HFF-Myc (cell line): ENCODE measurements at regions not wholly inside any gene's neighbourhood (a gene's known extent, or its start where the extent isn't known, plus 50 kb on each side); places are given as distances from the start of the nearest gene placed in this dataset.
A peak's percentile ranks its signal among the peaks of the same experiment; 100 is the strongest.

Experiments
- DNase-seq: peaks from one replicate; pipeline ENCODE4 v3.0.0-alpha.2; 2011; ENCODE audit warnings: low read depth; ENCODE audit errors: extremely low read depth
- H3K4me3 ChIP-seq: replicated peaks from 2 replicates; pipeline ENCODE4 v1.5.1; 2011; ENCODE audit warnings: low read depth, mild to moderate bottlenecking, control low read depth, low read length
- TF ChIP-seq, protein P1 (sequence below): IDR thresholded peaks from 2 replicates; pipeline ENCODE4 v1.5.1; 2012; ENCODE audit warnings: mild to moderate bottlenecking, low read depth, low read length, control low read depth; ENCODE audit errors: missing control alignments

DNA sequence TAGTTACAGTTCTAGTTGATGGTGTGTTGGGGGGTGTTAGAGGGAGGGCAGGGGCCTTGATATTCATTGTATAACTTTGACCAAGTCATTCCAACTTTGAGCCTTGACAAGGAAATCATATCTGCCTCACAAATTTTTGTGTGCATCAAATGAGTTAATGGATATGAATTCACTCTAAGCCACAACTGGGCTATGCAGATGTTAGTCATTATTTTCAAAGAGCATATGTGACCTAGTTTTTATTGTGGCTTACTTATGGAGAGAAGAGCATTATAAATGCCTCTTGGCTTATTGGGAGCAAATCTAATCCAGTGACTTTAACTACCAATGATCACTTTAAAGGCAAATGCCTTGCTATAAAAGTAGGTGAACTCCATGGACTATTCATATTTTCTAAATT is 250.2 kb downstream of the LPIN1 start:
- TF ChIP-seq, protein P1, sequence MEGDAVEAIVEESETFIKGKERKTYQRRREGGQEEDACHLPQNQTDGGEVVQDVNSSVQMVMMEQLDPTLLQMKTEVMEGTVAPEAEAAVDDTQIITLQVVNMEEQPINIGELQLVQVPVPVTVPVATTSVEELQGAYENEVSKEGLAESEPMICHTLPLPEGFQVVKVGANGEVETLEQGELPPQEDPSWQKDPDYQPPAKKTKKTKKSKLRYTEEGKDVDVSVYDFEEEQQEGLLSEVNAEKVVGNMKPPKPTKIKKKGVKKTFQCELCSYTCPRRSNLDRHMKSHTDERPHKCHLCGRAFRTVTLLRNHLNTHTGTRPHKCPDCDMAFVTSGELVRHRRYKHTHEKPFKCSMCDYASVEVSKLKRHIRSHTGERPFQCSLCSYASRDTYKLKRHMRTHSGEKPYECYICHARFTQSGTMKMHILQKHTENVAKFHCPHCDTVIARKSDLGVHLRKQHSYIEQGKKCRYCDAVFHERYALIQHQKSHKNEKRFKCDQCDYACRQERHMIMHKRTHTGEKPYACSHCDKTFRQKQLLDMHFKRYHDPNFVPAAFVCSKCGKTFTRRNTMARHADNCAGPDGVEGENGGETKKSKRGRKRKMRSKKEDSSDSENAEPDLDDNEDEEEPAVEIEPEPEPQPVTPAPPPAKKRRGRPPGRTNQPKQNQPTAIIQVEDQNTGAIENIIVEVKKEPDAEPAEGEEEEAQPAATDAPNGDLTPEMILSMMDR = no peak
- DNase-seq = peak; percentile 39
- no peak overlapping the region for H3K4me3 ChIP-seq

DNA sequence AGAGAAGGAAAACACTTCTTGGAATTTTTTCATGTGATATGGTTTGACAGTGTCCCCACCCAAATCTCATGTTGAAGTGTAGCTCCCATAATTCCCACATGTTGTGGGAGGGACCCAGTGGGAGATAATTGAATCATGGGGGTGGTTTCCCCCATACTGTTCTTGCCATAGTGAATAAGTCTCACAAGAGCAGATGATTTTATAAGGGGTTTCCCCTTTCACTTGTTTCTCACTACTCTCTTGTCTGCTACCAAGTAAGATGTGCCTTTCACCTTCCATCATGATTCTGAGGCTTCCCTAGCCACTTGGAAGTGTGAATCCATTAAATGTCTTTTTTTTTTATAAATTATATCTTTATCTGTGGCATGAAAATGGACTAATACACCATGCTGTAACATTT is 250.7 kb downstream of the LPIN1 start:
- no peak overlapping the region for H3K4me3 ChIP-seq
- no peak for DNase-seq
- TF ChIP-seq, protein P1 = no peak

- DNase-seq = no peak
These were observed 251.8 kb downstream of the LPIN1 start for GRCh38 chr2:11998218-11998617.

DNA sequence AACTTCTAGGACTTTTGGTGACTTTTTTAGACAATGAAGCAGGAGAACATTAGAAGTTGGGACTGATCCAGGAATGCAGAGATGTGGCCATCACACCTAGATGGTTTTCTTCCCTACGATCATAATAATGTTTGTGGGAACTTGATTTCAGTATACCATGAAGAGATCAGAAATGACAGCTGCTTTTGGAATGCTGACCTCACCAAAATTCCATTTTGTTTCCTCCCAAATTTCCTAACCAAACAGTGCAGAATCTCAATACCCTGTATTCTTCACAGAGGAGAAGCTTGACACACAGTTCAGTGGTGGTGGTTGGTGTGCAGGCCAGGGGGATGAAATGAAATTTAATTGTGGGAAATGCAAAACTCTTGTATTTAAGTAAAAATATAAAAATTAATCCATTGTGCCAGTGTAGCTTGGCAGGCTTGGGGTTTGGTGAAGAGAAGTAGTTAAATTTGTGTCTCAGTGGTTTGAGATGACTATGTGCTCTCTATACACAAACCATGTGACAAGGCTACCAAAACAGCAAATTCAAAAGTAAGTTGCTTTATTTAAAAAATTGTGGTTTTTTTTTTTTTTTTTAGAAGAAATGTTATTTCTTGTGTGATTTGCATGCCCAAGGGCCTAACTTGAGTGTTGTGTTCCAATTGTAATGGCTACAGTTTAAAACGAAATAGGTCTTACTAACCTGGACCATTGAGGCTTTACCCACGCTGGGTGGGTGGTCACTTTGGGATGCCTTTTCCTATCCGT is 252.4 kb downstream of the LPIN1 start:
- DNase-seq = no peak
- TF ChIP-seq, protein P1 = no peak
- no peak overlapping the region for H3K4me3 ChIP-seq

More at GRCh38 chr2:11998218-11998617, 251.8 kb downstream of the LPIN1 start:
- H3K4me3 ChIP-seq = no peak overlapping the region
- TF ChIP-seq, protein P1 = no peak

- no peak overlapping the region for H3K4me3 ChIP-seq
- no peak for DNase-seq
- TF ChIP-seq, protein P1 = no peak
These were observed 255.2 kb downstream of the LPIN1 start for GRCh38 chr2:12001621-12002020.

DNA sequence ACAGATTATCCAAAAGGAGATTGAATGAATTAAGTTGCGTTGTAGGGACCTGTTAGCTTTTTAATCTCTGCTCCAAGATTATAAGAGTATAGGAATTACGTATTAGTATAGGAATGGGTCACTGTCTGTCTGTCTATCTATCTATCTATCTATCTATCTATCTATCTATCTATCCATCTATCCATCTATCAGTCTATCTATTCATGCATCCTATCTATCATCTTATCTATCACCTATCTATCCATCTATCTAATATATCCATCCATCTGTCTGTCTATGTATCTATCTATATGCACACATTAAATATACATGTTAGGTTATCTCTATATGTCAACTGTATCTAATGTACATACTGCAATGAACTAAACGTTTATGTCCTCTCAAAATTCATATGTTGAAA is 255.8 kb downstream of the LPIN1 start:
- TF ChIP-seq, protein P1 = no peak
- no peak overlapping the region for H3K4me3 ChIP-seq
- DNase-seq = no peak

GRCh38 chr2:12004713-12005112 is 258.3 kb downstream of the LPIN1 start:
- no peak overlapping the region for H3K4me3 ChIP-seq
- TF ChIP-seq, protein P1 = no peak
- DNase-seq = no peak
